Cardiac fibroblast (primary cell): ENCODE measurements at regions not wholly inside any gene's neighbourhood (a gene's known extent, or its start where the extent isn't known, plus 50 kb on each side); places are given as distances from the start of the nearest gene placed in this dataset.

ENCODE experiments used
- DNase-seq, 2 donors: peaks; one replicate each; pipeline versions ENCODE4 v3.0.0 to v3.0.0-alpha.2; 2010; ENCODE audit warnings: low read depth in 2 of 2
- H3K4me3 ChIP-seq, 2 donors: replicated peaks in 1 of 2; 1 replicate in 1 of 2; 2 replicates in 1 of 2; pipeline ENCODE4 v1.5.1; 2011; ENCODE audit warnings: low read depth in 2 of 2, low read length in 2 of 2, mild to moderate bottlenecking in 2 of 2, moderate library complexity in 1 of 2
- CTCF ChIP-seq: IDR thresholded peaks from one replicate; pipeline ENCODE4 v1.5.1; 2011; ENCODE audit warnings: low read depth, mild to moderate bottlenecking, low read length, inconsistent platforms

DNA sequence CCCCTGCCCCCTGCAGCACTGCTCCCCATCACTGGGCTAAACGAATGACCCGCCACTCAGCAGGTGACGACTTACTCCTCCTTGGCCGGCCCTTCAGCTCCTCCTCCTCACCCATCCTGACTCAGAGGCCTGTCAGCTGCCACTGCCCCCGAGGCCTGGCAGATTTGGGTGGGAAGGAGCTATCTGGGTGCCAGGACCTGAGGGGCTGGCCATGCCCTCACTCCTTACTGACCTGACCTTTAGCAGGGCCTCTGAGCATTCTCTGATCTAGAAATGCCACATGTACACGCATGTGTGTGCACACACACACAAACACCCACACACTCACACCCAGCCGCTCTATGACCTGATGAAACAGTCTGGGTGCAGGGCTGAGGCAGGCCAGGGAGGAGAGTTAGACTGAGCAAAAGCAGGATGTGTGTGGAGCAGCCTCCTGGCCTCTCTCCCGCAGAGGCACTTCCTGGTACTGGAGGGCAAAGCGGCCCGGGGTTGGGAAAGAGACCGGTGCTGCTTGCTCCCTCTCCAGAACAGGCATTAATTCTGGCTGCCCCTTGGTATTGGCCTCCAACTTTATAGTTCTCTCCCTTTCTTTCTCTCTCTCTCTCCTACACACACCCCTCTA lies 68.0 kb downstream of the ZFP36L2 start:
- no peak overlapping the region for H3K4me3 ChIP-seq
- TF ChIP-seq CTCF: no peak
- peak; percentile 75 to 90 for DNase-seq

DNA sequence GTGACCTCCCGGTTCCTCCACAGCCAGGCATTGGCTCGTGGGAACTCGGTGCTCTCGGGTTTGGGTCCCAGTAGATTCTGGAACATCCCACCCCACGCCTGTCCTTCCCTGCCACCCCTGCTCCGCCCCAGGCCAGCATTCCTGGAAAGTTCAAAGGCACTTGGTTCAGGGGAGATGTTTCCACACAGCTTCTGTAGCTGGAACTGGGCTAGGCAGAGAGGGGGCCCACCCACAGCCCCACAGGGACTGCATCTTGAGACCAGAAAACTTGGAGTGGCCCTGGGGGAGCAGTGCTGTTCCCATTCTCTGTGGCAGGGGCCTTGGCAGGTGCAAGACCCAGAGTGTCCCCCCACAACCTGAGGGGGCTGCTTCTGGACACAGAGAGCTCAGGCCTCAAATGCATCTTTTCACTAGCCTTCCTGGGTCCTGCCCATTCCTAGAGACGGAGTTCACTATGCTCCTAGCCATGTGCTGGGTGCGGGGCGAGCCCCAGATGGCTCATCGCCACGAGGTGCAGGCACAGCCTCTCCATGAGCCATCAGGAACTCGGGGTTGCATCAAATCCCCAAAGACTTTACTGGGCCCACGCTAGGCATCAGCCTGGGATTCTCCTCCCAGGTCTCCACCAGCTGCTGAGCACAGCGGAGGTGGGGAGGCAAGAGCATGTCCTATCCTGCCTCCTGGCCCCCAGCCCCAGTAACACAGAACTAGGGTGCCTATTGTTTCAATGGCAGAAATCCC lies 68.7 kb downstream of the ZFP36L2 start:
- DNase-seq: peak in 1 of 2 donors; percentile 23
- TF ChIP-seq CTCF: no peak
- H3K4me3 ChIP-seq: no peak overlapping the region

DNA sequence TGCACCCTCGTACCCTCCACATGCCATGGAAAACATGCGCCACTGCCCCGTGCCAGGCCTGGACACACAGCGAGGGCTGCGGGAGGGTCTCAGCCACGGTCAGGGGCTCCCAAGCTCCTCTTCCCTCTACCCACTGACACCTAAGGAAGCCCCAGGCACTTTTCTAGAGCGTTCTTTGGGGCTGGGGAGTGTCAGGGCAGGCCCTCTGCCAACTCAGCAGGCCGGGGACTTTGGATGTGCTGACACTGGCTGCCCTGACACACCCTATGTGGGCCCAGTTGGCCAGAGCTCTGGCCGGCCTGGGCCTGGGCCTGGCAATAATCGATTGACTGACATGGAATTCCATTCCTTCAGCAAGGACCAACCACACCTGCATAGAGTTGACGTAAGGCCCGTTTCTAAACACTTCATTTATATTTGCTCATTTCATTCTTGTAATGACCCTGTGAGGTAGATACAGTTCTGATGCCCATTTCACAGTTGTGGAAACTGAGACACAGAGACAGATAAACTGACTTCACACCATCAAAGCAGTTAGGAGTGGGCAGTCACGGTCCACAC lies 70.5 kb downstream of the ZFP36L2 start:
- DNase-seq: no peak
- H3K4me3 ChIP-seq: no peak overlapping the region
- TF ChIP-seq CTCF: no peak

DNA sequence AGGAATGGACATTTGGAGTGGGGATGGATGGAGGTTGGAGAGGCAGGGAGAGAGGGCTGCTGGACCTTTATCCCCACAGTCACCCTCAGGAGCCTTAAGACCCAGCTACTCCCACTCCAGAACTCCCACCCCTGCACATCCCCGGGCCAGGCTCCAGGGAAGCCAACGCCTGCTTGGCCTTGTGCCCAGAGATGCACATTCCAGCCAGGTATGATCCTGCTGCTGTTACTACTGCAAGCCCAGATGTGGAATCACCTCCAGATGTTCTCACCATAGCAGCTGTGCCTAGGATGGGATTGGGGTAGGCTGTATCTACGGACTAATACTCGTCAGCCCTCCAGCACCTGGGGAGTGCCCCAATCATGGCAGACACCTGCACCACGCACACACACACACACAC lies 71.7 kb downstream of the ZFP36L2 start:
- no peak for DNase-seq
- no peak for TF ChIP-seq CTCF
- no peak overlapping the region for H3K4me3 ChIP-seq

- no peak for TF ChIP-seq CTCF
- DNase-seq: no peak
These were observed 73.4 kb downstream of the ZFP36L2 start for GRCh38 chr2:43152741-43153647.

GRCh38 chr2:43152186-43152585 lies 74.2 kb downstream of the ZFP36L2 start:
- TF ChIP-seq CTCF: no peak
- no peak overlapping the region for H3K4me3 ChIP-seq
- DNase-seq: no peak

More at GRCh38 chr2:43152741-43153647, 73.4 kb downstream of the ZFP36L2 start:
- no peak overlapping the region for H3K4me3 ChIP-seq
